ENCODE measurements at regions not wholly inside any gene's neighbourhood (a gene's known extent, or its start where the extent isn't known, plus 50 kb on each side); places are given as distances from the start of the nearest gene placed in this dataset.

GRCh38 chr10:117445992-117446391, 70.8 kb upstream of the PDZD8 start:
- Mint-ChIP-seq H3K4me3 (no peak overlapping the region), H3K9me3 (peaks cover 9% of the 10 kb centered on the region), H3K27ac (no peak overlapping the region), H3K36me3 (ENCODE audit: low read depth) (no peaks in the 10 kb centered on the region), H3K4me1 (ENCODE audit: low read depth) (peaks cover 6% of the 10 kb centered on the region), H3K27me3 (peaks cover 38% of the 10 kb centered on the region)
- TF ChIP-seq CTCF (IDR thresholded peaks at IDR 0.05): no peak
- ChIA-PET CTCF (no interaction called here), POLR2A (no interaction called here)
- H3K27ac ChIP-seq (ENCODE audit: low read depth in 1 of 2, low read length in 2 of 2): no peak overlapping the region
- DNase-seq (no peak), ATAC-seq (ENCODE audit: poor library complexity) (no peak)
- H3K27me3 ChIP-seq (ENCODE audit: control insufficient read depth in 1 of 2, insufficient read depth in 2 of 2, low read length in 2 of 2): peaks cover 0 to 11% of the 10 kb centered on the region in 2 experiments
- peaks cover 3% of the 10 kb centered on the region for H3K4me1 ChIP-seq (ENCODE audit: insufficient read depth, low read length)
- H3K4me3 ChIP-seq (ENCODE audit: low read length): no peak overlapping the region
- no peaks in the 10 kb centered on the region for H3K36me3 ChIP-seq (ENCODE audit: insufficient read depth, low read length)
- intact Hi-C loops (cut with DNase I, micrococcal nuclease): no loop called here
- H3K9me3 ChIP-seq (ENCODE audit: control insufficient read depth in 1 of 2, insufficient read depth in 1 of 2, low read length in 2 of 2): peaks cover 12 to 35% of the 10 kb centered on the region in 2 experiments

- no peaks in the 10 kb centered on the region for H3K36me3 Mint-ChIP-seq (ENCODE audit: low read depth)
- Histone ChIP-seq H3K27me3 (ENCODE audit: control insufficient read depth in 1 of 2, insufficient read depth in 2 of 2, low read length in 2 of 2) (peaks cover 0 to 12% of the 10 kb centered on the region in 2 experiments), H3K36me3 (ENCODE audit: insufficient read depth, low read length) (no peaks in the 10 kb centered on the region), H3K4me3 (ENCODE audit: low read length) (no peak overlapping the region), H3K4me1 (ENCODE audit: insufficient read depth, low read length) (peaks cover 3% of the 10 kb centered on the region), H3K9me3 (ENCODE audit: control insufficient read depth in 1 of 2, insufficient read depth in 1 of 2, low read length in 2 of 2) (peaks cover 12 to 32% of the 10 kb centered on the region in 2 experiments), H3K27ac (ENCODE audit: low read depth in 1 of 2, low read length in 2 of 2) (no peak overlapping the region)
- peaks cover 6% of the 10 kb centered on the region for H3K4me1 Mint-ChIP-seq (ENCODE audit: low read depth)
- peaks cover 9% of the 10 kb centered on the region for H3K9me3 Mint-ChIP-seq
- ChIA-PET CTCF (no interaction called here), POLR2A (no interaction called here)
- intact Hi-C loops (cut with DNase I, micrococcal nuclease): loop anchor here (5.0 kb wide), 1 partner anchor 798 kb away; no protein-coding TSS in a partner anchor
- TF ChIP-seq CTCF (IDR thresholded peaks at IDR 0.05): no peak
- H3K4me3 Mint-ChIP-seq: no peak overlapping the region
- peaks cover 42% of the 10 kb centered on the region for H3K27me3 Mint-ChIP-seq
- ATAC-seq (ENCODE audit: poor library complexity): no peak
- H3K27ac Mint-ChIP-seq: no peak overlapping the region
- DNase-seq: no peak
Measured at GRCh38 chr10:117444497-117445040, 69.3 kb upstream of the PDZD8 start.

- Mint-ChIP-seq H3K27ac (no peak overlapping the region), H3K4me3 (no peak overlapping the region), H3K36me3 (ENCODE audit: low read depth) (no peaks in the 10 kb centered on the region), H3K4me1 (ENCODE audit: low read depth) (peaks cover 6% of the 10 kb centered on the region), H3K27me3 (peaks cover 50% of the 10 kb centered on the region), H3K9me3 (peaks cover 9% of the 10 kb centered on the region)
- DNase-seq (no peak), ATAC-seq (ENCODE audit: poor library complexity) (no peak)
- peaks cover 5 to 12% of the 10 kb centered on the region in 2 experiments for H3K27me3 ChIP-seq (ENCODE audit: control insufficient read depth in 1 of 2, insufficient read depth in 2 of 2, low read length in 2 of 2)
- no peak for TF ChIP-seq CTCF (IDR thresholded peaks at IDR 0.05)
- H3K4me3 ChIP-seq (ENCODE audit: low read length): no peak overlapping the region
- H3K27ac ChIP-seq (ENCODE audit: low read depth in 1 of 2, low read length in 2 of 2): no peak overlapping the region
- intact Hi-C loops (cut with DNase I, micrococcal nuclease): loop anchor here (5.0 kb wide), 1 partner anchor 799 kb away; no protein-coding TSS in a partner anchor
- POLR2A ChIA-PET: no interaction called here
- CTCF ChIA-PET: no interaction called here
- peaks cover 12 to 29% of the 10 kb centered on the region in 2 experiments for H3K9me3 ChIP-seq (ENCODE audit: control insufficient read depth in 1 of 2, insufficient read depth in 1 of 2, low read length in 2 of 2)
- no peaks in the 10 kb centered on the region for H3K36me3 ChIP-seq (ENCODE audit: insufficient read depth, low read length)
- peaks cover 3% of the 10 kb centered on the region for H3K4me1 ChIP-seq (ENCODE audit: insufficient read depth, low read length)
Measured at GRCh38 chr10:117443686-117444041, 68.4 kb upstream of the PDZD8 start.
